ENCODE measurements at regions not wholly inside any gene's neighbourhood (a gene's known extent, or its start where the extent isn't known, plus 50 kb on each side); places are given as distances from the start of the nearest gene placed in this dataset.

GRCh38 chr9:7500521-7500920, 299.1 kb downstream of the DMAC1 start:
- H3K9me3 ChIP-seq (ENCODE audit: control insufficient read depth, low read depth, low read length): no peaks in the 10 kb centered on the region
- H3K9me1 ChIP-seq (ENCODE audit: control insufficient read depth, extremely low read depth, insufficient read depth, low read length): no peaks in the 10 kb centered on the region
- no peak overlapping the region for H3K4me2 ChIP-seq (ENCODE audit: control insufficient read depth, extremely low read depth, insufficient read depth, low read depth, low read length)
- no peaks in the 10 kb centered on the region for H3K27me3 ChIP-seq (ENCODE audit: control insufficient read depth, extremely low read depth, insufficient read depth, low read length)
- H3K4me3 ChIP-seq (ENCODE audit: control insufficient read depth in 2 of 3, extremely low read depth in 1 of 3, insufficient read depth in 2 of 3, low read depth in 1 of 3, low read length in 3 of 3): no peak overlapping the region
- dilution Hi-C loops (cut with MboI; ENCODE audit: extremely low pct_ligation_motif_present, low sequenced_read_pairs): no loop called here
- no peaks in the 10 kb centered on the region for H3K79me2 ChIP-seq (ENCODE audit: control insufficient read depth, insufficient read depth, low read length)
- no peak for FAIRE-seq
- TF ChIP-seq CTCF (optimal IDR thresholded peaks at IDR 0.05 in 1 of 3, IDR thresholded peaks at IDR 0.05 in 1 of 3, conservative IDR thresholded peaks at IDR 0.05 in 1 of 3; ENCODE audit: extremely low read depth in 1 of 3, insufficient read depth in 2 of 3, low read length in 3 of 3) (no peak), EZH2 (IDR thresholded peaks at IDR 0.05; ENCODE audit: low read length) (no peak)
- DNase-seq (ENCODE audit: low read depth, low spot score): no peak
- no peaks in the 10 kb centered on the region for H3K36me3 ChIP-seq (ENCODE audit: control insufficient read depth in 2 of 2, extremely low read depth in 1 of 2, insufficient read depth in 2 of 2, low read length in 2 of 2)
- no peaks in the 10 kb centered on the region for H3K4me1 ChIP-seq (ENCODE audit: control insufficient read depth, extremely low read depth, insufficient read depth, low read length)
- H4K20me1 ChIP-seq (ENCODE audit: control insufficient read depth, extremely low read depth, insufficient read depth, low read length): no peaks in the 10 kb centered on the region
- no peak overlapping the region for H3K9ac ChIP-seq (ENCODE audit: control insufficient read depth, extremely low read depth, insufficient read depth, low read length)
- H2AFZ ChIP-seq (ENCODE audit: control insufficient read depth, low read length): no peak overlapping the region
- H3K27ac ChIP-seq (ENCODE audit: control insufficient read depth, insufficient read depth, low read length): no peak overlapping the region

DNA sequence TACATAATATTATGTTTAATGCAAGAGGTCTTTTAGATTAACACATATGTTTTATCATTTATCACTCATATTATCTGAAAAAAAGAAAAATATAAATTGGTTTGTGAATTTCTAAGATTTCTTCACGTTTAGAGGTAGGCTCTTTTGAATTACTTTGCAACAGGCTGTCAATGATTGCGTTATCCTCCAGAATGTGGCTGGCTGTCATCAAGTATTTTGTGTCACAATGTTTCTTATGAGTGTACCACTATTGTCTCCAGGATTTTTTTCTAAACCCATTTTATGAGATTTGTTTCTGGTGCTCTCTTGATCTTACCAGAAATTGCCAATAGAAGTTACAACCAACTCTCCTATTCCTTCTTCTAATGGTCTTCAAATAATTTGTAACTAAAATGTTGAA, 307.9 kb downstream of the DMAC1 start:
- H3K27ac ChIP-seq (ENCODE audit: control insufficient read depth, insufficient read depth, low read length): no peak overlapping the region
- H4K20me1 ChIP-seq (ENCODE audit: control insufficient read depth, extremely low read depth, insufficient read depth, low read length): no peaks in the 10 kb centered on the region
- H3K9ac ChIP-seq (ENCODE audit: control insufficient read depth, extremely low read depth, insufficient read depth, low read length): no peak overlapping the region
- TF ChIP-seq EZH2 (IDR thresholded peaks at IDR 0.05; ENCODE audit: low read length) (no peak), CTCF (optimal IDR thresholded peaks at IDR 0.05 in 1 of 3, IDR thresholded peaks at IDR 0.05 in 1 of 3, conservative IDR thresholded peaks at IDR 0.05 in 1 of 3; ENCODE audit: extremely low read depth in 1 of 3, insufficient read depth in 2 of 3, low read length in 3 of 3) (no peak)
- no peaks in the 10 kb centered on the region for H3K9me3 ChIP-seq (ENCODE audit: control insufficient read depth, low read depth, low read length)
- FAIRE-seq: no peak
- H3K36me3 ChIP-seq (ENCODE audit: control insufficient read depth in 2 of 2, extremely low read depth in 1 of 2, insufficient read depth in 2 of 2, low read length in 2 of 2): no peaks in the 10 kb centered on the region
- H3K9me1 ChIP-seq (ENCODE audit: control insufficient read depth, extremely low read depth, insufficient read depth, low read length): no peaks in the 10 kb centered on the region
- H3K4me2 ChIP-seq (ENCODE audit: control insufficient read depth, extremely low read depth, insufficient read depth, low read depth, low read length): no peak overlapping the region
- H3K79me2 ChIP-seq (ENCODE audit: control insufficient read depth, insufficient read depth, low read length): no peaks in the 10 kb centered on the region
- H3K4me3 ChIP-seq (ENCODE audit: control insufficient read depth in 2 of 3, extremely low read depth in 1 of 3, insufficient read depth in 2 of 3, low read depth in 1 of 3, low read length in 3 of 3): no peak overlapping the region
- dilution Hi-C loops (cut with MboI; ENCODE audit: extremely low pct_ligation_motif_present, low sequenced_read_pairs): no loop called here
- no peak for DNase-seq (ENCODE audit: low read depth, low spot score)
- no peaks in the 10 kb centered on the region for H3K27me3 ChIP-seq (ENCODE audit: control insufficient read depth, extremely low read depth, insufficient read depth, low read length)
- no peak overlapping the region for H2AFZ ChIP-seq (ENCODE audit: control insufficient read depth, low read length)
- no peaks in the 10 kb centered on the region for H3K4me1 ChIP-seq (ENCODE audit: control insufficient read depth, extremely low read depth, insufficient read depth, low read length)

All from keratinocyte (primary cell).